Middle frontal gyrus (tissue), 1 donor: ENCODE measurements at regions not wholly inside any gene's neighbourhood (a gene's known extent, or its start where the extent isn't known, plus 50 kb on each side); places are given as distances from the start of the nearest gene placed in this dataset.
"Not testable (repeated sequence)": the region's sequence is repeated elsewhere in the genome, so short reads cannot be mapped to it uniquely, and the experiment has no call there.

ENCODE experiments used
- DNase-seq: peaks from one replicate; pipeline ENCODE4 v3.0.0-alpha.2; 2015; ENCODE audit warnings: low spot score; ENCODE audit errors: extremely low spot score

GRCh38 chr14:55893705-55894104, 224.5 kb upstream of the PELI2 start:
- DNase-seq: no peak

DNA sequence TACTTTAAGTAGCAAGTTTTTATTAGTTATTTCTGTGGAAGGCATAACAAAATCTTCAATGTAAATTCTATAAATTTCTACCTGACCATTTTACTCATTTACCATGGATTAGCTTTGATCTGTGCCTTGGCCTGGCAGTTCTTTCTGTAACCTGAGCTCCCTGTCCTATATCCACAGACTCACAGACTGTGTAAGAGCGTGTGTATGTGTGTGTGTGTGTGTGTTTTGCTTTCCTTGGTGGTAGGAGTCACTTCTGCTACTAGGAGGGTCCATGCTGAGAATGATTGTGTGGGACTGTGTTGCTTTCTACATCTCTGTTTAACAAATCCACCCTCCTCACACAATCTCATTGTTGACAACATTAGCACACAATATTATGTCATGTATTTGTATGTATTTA, 221.2 kb upstream of the PELI2 start:
- DNase-seq: no peak

DNA sequence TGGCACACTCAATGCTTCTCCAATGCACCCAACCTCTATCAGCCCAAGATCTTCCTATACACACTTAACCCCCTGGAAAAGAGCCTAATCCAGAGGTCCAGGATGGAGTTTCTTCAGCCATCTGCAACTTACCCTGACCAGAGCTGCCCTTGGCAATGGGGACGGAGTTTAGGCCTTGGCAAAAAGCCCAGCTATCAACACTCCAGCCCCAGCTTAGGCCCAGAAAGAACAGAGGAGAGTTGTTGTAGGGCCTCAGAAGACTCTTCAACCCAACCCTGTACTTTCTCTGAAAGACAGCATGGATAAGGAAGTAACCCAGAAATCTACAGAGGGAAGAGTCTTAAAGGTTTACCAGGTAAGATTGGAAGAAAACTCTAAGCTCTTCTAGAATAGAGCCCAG, 219.3 kb upstream of the PELI2 start:
- no peak for DNase-seq

DNA sequence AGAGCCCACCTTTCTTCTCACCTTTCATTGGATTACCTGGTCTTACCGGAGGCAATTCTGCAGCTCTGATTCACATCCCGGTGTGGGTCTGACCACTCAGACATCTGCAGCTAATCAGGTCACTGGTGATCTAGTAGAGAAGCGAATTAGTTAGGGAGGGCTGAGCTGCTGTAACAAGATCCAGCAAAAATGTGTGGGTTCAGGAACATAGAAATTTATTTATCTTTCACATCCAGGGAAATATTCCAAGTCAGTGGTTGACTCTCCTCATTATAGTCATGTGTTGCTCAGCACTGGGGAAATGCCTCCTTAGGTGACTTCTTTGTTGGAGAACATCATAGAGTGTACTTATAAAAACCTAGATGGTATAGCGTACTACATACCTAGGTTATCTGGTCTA, 218.7 kb upstream of the PELI2 start:
- DNase-seq: no peak

GRCh38 chr14:55900749-55901148, 217.5 kb upstream of the PELI2 start:
- DNase-seq: no peak

- DNase-seq: no peak
Observed at GRCh38 chr14:55901291-55901690, 216.9 kb upstream of the PELI2 start.

DNA sequence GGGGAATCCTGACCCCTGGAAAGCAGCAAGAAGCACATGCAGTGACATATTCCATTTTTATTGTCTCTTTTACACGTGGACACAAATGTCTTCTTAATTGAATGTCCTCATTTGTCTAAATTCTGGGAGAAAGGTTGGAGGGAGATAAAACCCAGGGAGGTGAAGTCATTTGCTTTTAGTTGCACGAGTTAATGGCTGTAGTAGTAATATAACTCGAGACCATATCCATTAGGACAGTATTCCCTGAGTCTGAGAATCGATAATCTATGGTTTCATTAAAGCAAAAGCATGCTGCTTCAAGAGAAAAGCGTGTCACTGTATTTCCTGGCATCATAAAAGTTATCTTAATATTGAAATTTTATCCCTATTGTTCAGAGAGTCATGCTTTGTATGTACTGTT, 216.0 kb upstream of the PELI2 start:
- DNase-seq: no peak

DNA sequence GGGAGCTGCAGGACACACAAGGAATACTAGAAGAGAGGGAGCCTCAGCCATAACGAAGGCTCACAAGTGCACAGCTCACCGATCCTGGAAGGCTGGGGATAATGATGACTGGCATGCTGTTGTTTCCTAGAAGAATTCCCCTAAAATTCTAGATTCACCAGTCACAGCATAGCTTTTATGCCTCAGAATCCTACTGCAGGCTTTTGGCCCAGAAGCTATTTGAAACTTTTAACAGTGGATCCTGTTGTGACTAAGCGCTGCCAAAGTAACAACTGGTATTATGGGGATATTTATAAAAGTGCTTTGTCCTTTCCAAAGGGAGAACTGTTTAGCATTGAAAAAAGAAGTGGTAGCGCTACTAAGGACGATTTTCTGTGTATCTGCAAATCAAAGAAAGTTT, 214.1 kb upstream of the PELI2 start:
- DNase-seq: peak; percentile 21

GRCh38 chr14:55908106-55908505, 210.1 kb upstream of the PELI2 start:
- no peak for DNase-seq

- DNase-seq: no peak
Observed at GRCh38 chr14:55909879-55910278, 208.3 kb upstream of the PELI2 start.

GRCh38 chr14:55910601-55911243, 207.5 kb upstream of the PELI2 start:
- no peak for DNase-seq

DNA sequence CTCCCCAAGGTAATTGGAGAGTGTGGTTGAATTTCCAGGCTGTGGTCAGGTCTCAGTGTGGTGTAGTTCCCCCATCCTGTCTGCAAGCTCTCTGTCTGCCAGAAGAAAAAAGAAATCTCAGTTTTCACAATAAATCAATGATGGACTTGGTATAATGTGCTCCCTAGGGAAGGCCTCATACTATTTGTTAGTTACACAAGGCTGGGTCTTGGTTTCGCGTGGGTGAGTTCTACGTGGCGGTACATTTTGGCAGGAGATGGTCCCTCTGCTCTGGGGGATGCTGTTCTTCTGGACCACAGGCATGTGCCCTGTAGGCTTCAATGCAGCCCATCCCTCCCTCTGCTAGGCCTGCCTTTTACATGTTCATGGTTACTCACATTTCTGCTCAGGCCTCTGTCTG, 206.4 kb upstream of the PELI2 start:
- DNase-seq: no peak

DNA sequence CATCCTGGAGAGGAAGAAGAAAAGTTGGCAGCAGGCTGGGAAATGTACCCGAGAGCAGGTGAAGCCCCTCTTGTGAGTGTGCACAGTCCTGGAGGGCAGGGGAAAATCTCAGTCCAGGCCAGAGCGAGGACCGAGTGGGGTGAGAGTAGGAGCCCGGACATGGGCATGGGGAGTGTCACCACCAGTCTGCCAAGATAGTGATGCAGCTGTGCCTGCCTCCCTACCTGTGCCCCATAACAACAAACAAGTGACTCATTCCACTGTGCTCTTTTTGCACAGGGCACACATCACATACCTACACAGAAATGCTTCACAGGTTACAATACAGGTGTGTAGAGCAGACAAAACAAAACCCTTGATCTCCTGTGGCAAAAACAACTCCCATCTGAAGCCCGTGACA, 205.9 kb upstream of the PELI2 start:
- DNase-seq: no peak

DNA sequence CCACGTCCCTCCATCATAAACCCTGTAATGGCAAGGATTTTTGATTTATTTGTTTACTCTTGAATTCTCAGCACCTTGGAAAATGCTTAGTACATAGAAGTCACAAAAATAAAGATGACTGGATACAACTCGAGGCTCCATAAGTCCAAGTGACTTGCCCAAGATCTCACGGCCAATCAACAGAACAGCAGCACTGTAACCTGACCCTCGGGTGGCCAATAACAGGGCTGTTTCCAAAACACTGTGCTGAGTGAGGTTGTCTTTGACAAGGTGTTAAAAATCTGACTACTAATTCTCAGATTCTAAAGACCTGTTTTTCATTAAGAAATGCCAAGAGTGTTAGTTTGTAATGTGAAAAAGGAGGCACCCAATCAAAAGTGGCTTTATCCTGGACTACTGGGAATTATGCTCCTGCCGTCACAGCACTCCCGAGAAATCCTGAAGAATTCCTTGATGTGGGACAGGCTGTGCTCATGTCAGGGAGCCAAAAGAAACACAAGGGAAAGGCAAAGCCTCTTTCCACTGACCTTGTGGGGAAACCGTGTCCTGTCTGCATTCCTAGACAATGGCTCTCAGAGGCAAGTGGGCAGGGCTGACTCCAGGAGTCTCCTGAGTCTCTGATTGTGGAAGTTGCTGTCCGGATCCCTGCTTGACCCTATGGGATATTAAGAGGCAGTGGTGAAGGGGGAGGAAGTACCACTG, 204.7 kb upstream of the PELI2 start:
- no peak for DNase-seq

DNA sequence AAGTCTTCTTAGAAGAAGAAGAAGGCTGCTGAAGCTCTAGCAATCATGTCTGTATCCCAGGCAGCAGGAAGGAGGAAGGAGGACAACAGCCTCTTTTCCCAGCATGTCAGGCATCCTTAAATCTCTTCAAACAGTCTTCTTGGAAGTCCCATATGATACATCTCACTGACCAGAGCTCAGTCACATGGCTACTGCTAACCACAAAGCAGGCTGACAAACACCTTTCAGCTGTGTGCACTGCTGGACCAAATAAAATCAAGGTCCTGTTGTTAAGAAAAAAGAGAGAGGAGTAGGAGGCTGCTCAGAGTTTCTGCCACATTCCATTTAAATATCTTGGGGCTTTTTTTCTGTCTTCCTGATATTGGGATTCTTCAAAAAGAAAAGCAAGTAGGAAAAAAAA, 203.4 kb upstream of the PELI2 start:
- no peak for DNase-seq

DNA sequence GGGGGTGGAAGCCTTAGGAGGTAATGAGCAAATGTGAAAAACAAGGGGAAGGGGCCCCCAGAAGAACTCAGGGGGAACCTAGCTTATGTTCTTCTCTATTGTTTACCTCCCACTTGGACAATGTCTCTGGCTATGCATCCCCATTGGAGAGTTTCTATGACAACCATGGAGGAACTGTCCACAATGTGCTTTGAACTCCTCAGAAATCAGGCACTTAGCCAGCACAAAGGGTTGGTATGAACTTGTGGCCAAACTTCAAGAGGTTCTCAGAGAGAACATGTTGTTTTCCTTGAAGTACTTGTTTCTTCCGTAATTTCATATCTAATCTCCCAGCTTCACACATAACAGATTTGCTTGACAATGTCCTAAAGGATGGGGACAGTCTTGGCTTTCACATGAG, 202.8 kb upstream of the PELI2 start:
- no peak for DNase-seq

- DNase-seq: not testable (repeated sequence)
Observed at GRCh38 chr14:55919800-55920199, 198.4 kb upstream of the PELI2 start.

- DNase-seq: no peak
Observed at GRCh38 chr14:55921511-55921910, 196.7 kb upstream of the PELI2 start.

DNA sequence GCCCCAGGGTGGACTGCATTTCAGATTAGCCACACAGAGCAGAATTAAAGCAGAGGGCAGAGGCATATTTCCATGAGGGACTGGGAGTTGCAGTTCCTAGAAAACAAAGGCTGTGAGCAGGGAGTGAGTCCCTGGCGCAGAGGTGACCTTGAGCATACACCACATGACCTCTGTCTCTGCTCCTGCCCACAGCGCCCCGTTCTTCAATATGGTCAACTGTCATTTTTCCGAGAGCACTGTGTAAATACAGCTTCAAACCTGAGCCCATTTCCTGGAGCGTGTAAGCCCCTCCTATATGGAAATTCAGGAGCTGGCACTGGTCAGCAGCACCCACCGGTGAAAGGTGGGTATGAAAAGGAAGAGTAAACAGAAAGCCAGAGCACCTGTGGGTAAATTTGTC, 192.2 kb upstream of the PELI2 start:
- no peak for DNase-seq

- DNase-seq: no peak
Observed at GRCh38 chr14:55927028-55927427, 191.2 kb upstream of the PELI2 start.

GRCh38 chr14:55928276-55928675, 189.9 kb upstream of the PELI2 start:
- DNase-seq: no peak

DNA sequence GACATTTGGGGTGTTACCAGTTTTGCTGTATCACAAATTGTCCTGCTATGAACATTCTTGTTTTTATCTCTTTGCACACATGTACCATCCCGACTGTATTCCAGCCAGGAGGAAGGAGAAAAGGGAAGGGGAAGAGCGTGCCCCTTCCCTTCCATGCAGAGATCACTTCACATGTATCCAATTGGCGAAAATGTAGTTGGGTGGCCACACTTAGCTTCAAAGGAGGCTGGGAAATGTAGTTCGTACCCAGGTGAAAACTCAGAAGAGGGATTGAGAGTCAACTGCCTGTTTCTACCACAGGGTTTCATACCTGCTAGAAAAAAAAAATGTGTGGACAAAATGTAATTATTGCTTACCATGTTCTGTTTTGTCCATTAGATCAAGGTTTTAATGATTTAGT, 189.1 kb upstream of the PELI2 start:
- DNase-seq: no peak

DNA sequence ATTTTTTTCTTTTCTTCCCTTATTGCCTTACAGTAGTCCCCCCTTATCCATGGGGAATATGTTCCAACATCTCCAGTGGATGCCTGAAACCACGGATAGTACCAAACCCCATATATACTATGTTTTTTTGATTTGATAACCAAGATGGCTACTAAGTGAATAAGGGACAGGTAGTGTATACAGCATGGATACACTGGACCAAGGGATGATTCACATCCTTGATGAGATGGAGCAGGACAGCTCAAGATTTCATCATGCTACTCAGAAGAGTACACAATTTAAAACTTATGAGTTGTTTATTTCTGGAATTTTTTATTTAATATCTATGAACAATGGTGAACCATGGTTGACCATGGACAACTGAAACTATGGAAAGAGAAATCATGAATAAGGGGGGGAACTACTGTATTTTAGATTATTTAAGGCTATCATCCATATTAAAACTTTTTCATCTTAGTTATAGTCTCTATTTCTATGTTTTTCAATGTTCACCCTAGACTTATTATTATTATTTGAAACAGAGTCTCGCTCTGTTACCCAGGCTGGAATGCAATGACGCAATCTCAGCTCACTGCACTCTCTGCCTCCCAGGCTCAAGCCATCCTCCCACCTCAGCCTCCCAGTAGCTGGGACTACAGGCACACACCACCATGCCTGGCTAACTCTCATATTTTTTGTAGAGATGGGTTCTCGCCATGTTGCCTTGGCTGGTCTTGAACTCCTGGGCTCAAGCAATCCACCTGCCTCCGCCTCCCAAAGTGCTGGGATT, 188.0 kb upstream of the PELI2 start:
- DNase-seq: no peak
